SKM-1 (cell line): ENCODE measurements at regions not wholly inside any gene's neighbourhood (a gene's known extent, or its start where the extent isn't known, plus 50 kb on each side); places are given as distances from the start of the nearest gene placed in this dataset.
"Not testable (repeated sequence)": the region's sequence is repeated elsewhere in the genome, so short reads cannot be mapped to it uniquely, and the experiment has no call there.

Experiments used
- DNase-seq: peaks from one replicate; lab custom pipeline; 2025; ENCODE audit not compliant: unreplicated experiment; lab: John Stamatoyannopoulos, UW

DNA sequence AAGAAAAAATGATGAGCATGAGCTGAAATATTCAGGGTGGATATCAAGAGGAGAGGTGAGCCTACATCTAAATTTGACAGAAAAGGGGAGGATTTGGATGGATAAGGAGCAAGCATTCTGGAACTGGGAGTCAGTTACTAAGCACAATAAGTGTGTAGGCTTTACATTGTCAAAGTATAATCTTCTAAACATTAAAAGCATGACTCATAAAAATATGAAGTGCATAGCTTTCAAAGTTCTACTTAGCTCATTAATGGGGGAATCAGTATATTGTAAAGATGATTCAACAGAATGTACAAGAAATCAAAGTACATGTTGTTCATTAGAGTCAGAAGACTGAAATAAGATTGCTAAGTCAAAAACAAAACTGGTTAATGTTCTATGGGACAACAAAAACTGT, 248.0 kb upstream of the GAS1 start:
- DNase-seq = no peak

DNA sequence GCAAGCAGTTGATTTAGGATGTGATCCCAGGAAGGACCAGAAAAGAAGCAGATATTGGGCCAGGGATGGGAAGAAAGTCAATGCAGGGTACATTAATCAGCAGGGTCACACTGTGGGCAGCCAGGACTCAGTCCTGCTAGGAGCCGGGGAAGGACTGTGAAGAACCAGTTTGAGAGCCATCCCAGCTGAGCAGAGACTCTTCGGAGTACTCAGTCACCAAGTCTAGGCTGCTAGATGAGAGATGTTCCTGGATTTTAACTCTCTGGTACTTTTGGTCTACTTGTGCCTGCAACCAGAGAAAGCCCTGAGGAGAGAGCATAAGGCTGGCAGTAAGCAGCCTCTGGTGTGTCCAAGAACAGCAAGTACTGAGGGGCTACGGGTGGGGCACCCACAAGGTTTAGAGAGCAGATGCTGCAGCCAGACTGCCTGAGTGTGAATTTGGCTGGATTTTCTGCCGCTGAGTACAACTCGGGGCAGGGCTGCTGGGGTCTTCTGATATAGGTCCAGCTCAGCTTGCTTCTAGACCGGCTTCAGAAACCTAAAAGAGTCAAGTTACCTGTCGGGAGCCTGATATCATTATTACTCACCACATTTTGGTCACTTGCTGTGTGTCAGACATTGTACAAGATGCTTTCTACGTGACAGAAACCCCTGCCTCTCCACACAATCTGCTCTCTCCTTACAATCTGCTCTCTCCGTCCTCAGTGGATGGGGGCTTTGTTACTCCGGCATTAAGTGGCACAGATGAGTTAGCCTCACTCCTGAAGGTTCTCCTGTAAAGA, 250.2 kb upstream of the GAS1 start:
- DNase-seq = no peak

GRCh38 chr9:87198716-87199115, 251.4 kb upstream of the GAS1 start:
- DNase-seq = no peak

- no peak for DNase-seq
These were observed 252.0 kb upstream of the GAS1 start for GRCh38 chr9:87199278-87199677.

DNA sequence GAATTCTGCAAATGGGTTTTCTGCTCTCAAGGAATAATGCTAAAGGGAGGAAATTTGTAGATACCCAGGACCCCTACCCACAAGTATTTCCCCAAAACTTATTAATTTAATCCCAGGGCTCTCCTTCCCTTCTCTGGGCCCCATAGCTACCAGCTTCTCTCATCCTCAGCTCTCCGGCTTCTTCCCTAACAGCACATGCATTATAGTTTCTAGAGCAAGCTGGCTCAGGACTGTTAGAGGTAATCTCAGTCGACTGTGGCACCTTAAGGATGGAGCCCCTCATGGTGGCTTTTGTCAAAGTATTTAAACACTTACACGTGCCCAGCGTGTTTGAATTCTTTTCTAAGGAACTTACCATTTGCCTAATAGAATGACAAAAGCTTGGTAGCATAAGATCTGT, 252.5 kb upstream of the GAS1 start:
- no peak for DNase-seq

DNA sequence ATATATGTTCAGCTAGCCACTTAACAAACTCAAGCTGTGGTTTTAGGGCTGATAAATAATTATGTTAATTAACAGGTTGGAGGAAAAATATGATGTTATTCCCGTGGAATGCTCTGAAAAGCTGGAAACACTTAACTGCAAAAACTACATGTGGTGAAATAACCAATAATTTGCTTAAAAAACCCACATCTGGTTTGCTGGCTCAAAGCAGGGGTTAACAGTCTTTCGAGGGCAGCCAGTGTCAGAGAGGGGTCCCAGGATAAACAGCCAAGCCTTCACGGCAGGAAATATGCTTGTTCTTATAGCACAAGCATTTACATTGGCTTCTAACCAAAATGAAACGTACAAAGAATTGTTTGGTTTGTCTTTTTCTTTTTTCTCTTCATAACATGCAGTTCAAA, 254.0 kb upstream of the GAS1 start:
- DNase-seq = no peak

- no peak for DNase-seq
These were observed 258.9 kb upstream of the GAS1 start for GRCh38 chr9:87206064-87206661.

DNA sequence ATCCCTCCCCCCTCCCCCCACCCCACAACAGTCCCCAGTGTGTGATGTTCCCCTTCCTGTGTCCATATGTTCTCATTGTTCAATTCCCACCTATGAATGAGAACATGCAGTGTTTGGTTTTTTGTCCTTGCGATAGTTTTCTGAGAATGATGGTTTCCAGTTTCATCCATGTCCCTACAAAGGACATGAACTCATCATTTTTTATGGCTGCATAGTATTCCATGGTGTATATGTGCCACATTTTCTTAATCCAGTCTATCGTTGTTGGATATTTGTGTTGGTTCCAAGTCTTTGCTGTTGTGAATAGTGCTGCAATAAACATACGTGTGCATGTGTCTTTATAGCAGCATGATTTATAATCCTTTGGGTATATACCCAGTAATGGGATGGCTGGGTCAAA, 263.4 kb upstream of the GAS1 start:
- not testable (repeated sequence) for DNase-seq

DNA sequence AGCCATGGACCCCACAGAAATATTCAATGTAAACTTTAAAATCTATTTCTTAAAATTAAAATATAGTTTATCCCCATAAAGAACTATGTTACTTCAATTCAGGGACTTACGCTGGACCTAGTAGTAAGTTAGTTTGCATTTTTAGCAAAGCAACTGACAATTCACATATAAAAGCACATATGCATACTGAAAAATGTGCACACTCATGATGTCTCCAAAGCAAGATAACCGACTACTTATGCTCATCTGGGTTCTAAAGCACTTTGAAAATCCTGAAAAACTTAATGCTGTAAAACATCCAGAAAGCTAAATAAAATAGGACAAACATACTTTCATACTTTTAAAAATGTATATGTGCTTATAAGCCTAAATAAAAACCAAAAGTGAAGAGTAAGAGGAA, 264.4 kb upstream of the GAS1 start:
- DNase-seq = no peak

DNA sequence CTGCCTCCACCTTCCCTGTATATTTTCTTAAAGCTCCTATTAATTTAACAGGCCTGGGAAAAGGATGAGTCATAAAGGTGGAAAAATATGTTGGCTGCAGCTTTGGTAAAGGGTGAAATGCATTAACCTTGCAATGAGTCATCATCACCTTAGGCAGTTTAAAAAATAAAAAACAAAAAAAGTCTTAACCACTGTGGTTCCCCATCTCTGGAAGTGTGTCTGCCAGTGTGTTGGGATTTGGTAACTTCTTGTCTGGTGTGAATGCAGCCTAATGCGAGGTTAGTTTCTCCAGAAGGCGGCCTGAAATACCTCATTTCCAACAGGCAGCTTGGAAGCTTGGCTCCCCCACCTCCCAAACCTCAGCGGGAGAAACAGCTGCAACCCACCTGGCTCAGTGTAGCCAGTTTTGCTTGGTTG, 265.3 kb upstream of the GAS1 start:
- no peak for DNase-seq

DNA sequence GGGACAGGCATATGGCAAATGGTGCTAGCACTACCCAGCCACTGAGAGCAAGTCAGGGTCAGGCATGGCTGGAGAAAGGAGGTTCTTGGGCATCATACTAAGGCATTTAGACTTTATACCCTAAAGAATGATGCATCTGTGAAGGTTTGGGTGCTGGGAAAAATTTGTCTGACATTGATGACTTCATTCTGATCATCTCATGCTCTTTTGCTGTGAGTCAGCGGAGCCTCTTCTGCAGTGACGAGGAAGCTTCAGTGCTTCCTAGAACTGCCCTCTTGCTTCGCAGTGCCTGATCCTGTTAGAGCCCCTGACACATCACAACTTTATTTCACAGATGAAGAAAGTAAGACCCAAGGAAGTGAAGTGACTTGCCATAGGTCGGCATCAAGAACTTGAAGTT, 266.6 kb upstream of the GAS1 start:
- DNase-seq = no peak

- no peak for DNase-seq
These were observed 267.7 kb upstream of the GAS1 start for GRCh38 chr9:87214991-87215390.

GRCh38 chr9:87216036-87216435, 268.7 kb upstream of the GAS1 start:
- no peak for DNase-seq

DNA sequence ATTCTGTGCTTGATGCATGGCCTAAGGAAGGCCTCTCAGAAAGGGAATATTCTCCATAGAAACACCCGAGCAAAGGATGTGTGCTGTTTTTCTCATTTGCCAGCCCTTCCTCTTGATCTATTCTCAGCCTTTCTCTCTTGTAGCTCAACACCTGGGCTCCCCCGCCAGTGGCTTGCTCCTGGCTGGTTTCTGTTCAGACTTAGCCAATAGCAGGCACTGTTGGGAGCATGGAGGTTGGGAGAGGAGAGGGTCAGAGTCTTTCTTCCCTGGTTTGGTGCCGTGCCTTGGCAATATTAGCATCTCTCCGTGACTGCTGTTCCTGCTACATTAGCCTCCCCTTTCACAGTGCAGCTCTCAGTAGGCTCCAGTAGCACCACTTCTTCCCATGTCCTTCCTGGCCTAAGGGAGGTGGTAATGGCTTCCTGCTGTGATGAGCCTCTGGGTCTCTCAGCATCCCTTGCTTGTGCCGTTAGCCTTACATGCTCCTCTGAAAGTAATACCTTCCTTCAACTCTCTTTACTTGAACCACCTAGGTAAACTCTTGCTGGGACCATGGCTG, 269.7 kb upstream of the GAS1 start:
- no peak for DNase-seq

- no peak for DNase-seq
These were observed 274.0 kb upstream of the DAPK1 start for GRCh38 chr9:87223392-87224246.

DNA sequence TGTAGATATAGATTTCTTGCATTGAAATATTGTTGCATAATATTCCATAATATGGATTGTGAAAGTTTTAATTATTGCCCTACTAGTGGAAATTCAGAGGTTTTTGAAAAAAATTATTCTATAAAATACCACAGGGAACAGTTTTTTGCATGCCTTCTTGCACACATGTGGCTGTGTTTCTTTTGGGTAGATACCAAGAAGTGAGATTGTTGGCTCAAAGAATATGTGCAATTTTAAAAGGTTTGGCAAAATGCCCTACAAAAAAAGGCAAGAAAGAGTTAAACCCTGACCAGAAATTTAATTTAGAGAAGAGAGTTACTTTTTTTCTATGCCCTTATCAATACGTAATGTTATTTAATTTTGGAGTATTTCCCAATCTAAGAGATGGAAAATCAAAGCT, 270.8 kb upstream of the DAPK1 start:
- no peak for DNase-seq

- DNase-seq = no peak
These were observed 270.2 kb upstream of the DAPK1 start for GRCh38 chr9:87227456-87227855.

GRCh38 chr9:87229108-87229507, 268.6 kb upstream of the DAPK1 start:
- DNase-seq = no peak

DNA sequence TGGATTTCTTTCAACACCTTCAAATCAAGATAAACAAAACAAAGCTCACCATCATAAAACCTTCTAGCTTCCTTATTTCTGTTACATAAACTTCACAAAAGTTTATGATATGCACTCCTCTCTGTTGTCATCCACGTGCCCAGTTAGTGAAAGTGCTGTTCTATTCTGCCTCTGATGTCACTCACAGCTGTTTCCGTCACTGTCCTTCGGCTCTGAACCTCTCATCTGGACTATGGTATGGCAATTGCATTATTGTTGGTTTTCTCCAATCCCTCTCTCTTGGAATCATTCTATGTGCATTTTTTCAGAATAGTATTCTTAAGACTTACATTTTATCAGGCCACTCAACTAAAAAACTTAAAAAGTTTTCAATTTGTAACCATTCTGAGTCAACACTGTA, 264.2 kb upstream of the DAPK1 start:
- no peak for DNase-seq

GRCh38 chr9:87233899-87234455, 263.7 kb upstream of the DAPK1 start:
- no peak for DNase-seq

DNA sequence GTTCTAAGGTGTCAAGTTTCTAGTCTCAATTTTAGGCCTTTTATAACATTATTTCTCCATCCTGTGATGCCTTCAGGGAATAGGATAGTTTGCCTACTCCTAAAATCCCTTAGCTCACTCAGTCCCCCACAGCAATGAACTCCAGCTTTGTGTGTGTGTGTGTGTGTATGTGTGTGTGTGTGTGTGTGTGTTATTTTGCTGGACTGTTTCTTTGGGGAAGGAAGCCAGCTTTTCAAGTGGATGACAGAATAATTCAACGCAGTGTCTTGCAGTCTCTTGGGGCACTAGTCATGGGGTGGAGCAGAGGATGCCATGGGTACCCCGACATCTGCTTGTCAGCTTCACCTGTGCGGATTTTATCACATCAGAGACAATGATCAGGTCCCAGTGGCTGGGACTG, 262.8 kb upstream of the DAPK1 start:
- no peak for DNase-seq
